ENCODE measurements at regions not wholly inside any gene's neighbourhood (a gene's known extent, or its start where the extent isn't known, plus 50 kb on each side); places are given as distances from the start of the nearest gene placed in this dataset.
"Not testable (repeated sequence)": the region's sequence is repeated elsewhere in the genome, so short reads cannot be mapped to it uniquely, and the experiment has no call there.

- DNase-seq; H3K4me3 Mint-ChIP-seq; H3K4me1 ChIP-seq (ENCODE audit: control insufficient read depth in 1 of 2, extremely low read depth in 1 of 2, insufficient read depth in 2 of 2, low read length in 2 of 2); CTCF ChIA-PET; H3K27ac Mint-ChIP-seq; H3K27me3 Mint-ChIP-seq; H3K9me3 ChIP-seq; H3K36me3 Mint-ChIP-seq; H3K4me3 ChIP-seq (ENCODE audit: control insufficient read depth in 1 of 2, extremely low read depth in 1 of 2, low read length in 1 of 2); H3K27me3 ChIP-seq (replicated peaks in 1 of 2; ENCODE audit: control insufficient read depth in 2 of 2, extremely low read depth in 1 of 2, insufficient read depth in 2 of 2, low read length in 1 of 2); H3K27ac ChIP-seq (ENCODE audit: low read length); POLR2A ChIA-PET; H3K9me3 Mint-ChIP-seq; H3K4me1 Mint-ChIP-seq; H3K36me3 ChIP-seq (ENCODE audit: control insufficient read depth in 2 of 2, extremely low read depth in 1 of 2, insufficient read depth in 1 of 2, low read length in 1 of 2); ATAC-seq (replicated peaks in 1 of 4): not testable (repeated sequence)
- no CpG with 5 or more reads among the region's 1 CpG for WGBS (ENCODE audit: insufficient coverage)
These were observed 68.7 kb downstream of the RBMY1F start for GRCh38 chrY:22113990-22114389.

- H3K4me1 ChIP-seq (ENCODE audit: control insufficient read depth in 1 of 2, extremely low read depth in 1 of 2, insufficient read depth in 2 of 2, low read length in 2 of 2); H3K27ac Mint-ChIP-seq; DNase-seq; CTCF ChIA-PET; H3K27me3 Mint-ChIP-seq; POLR2A ChIA-PET; H3K27ac ChIP-seq (ENCODE audit: low read length); H3K27me3 ChIP-seq (replicated peaks in 1 of 2; ENCODE audit: control insufficient read depth in 2 of 2, extremely low read depth in 1 of 2, insufficient read depth in 2 of 2, low read length in 1 of 2); H3K4me1 Mint-ChIP-seq; ATAC-seq (replicated peaks in 1 of 4); H3K9me3 ChIP-seq; H3K4me3 Mint-ChIP-seq; H3K36me3 Mint-ChIP-seq; H3K9me3 Mint-ChIP-seq; H3K36me3 ChIP-seq (ENCODE audit: control insufficient read depth in 2 of 2, extremely low read depth in 1 of 2, insufficient read depth in 1 of 2, low read length in 1 of 2); H3K4me3 ChIP-seq (ENCODE audit: control insufficient read depth in 1 of 2, extremely low read depth in 1 of 2, low read length in 1 of 2): not testable (repeated sequence)
- no CpG with 5 or more reads among the region's 2 CpGs for WGBS (ENCODE audit: insufficient coverage)
These were observed 74.6 kb downstream of the RBMY1F start for GRCh38 chrY:22108165-22108564.

- H3K4me1 Mint-ChIP-seq; H3K27ac Mint-ChIP-seq; H3K9me3 ChIP-seq; H3K9me3 Mint-ChIP-seq; ATAC-seq (replicated peaks in 1 of 4); CTCF ChIA-PET; H3K36me3 Mint-ChIP-seq; DNase-seq; H3K27ac ChIP-seq (ENCODE audit: low read length); H3K4me3 Mint-ChIP-seq; H3K4me3 ChIP-seq (ENCODE audit: control insufficient read depth in 1 of 2, extremely low read depth in 1 of 2, low read length in 1 of 2); POLR2A ChIA-PET; H3K36me3 ChIP-seq (ENCODE audit: control insufficient read depth in 2 of 2, extremely low read depth in 1 of 2, insufficient read depth in 1 of 2, low read length in 1 of 2); H3K4me1 ChIP-seq (ENCODE audit: control insufficient read depth in 1 of 2, extremely low read depth in 1 of 2, insufficient read depth in 2 of 2, low read length in 2 of 2); H3K27me3 Mint-ChIP-seq; H3K27me3 ChIP-seq (replicated peaks in 1 of 2; ENCODE audit: control insufficient read depth in 2 of 2, extremely low read depth in 1 of 2, insufficient read depth in 2 of 2, low read length in 1 of 2): not testable (repeated sequence)
- no CpG with 5 or more reads among the region's 2 CpGs for WGBS (ENCODE audit: insufficient coverage)
These were observed 81.2 kb downstream of the RBMY1F start for GRCh38 chrY:22101547-22101946.

GRCh38 chrY:22097310-22097709 is 85.4 kb downstream of the RBMY1F start:
- ATAC-seq (replicated peaks in 1 of 4); H3K9me3 Mint-ChIP-seq; H3K27me3 ChIP-seq (replicated peaks in 1 of 2; ENCODE audit: control insufficient read depth in 2 of 2, extremely low read depth in 1 of 2, insufficient read depth in 2 of 2, low read length in 1 of 2); H3K27me3 Mint-ChIP-seq; H3K4me1 ChIP-seq (ENCODE audit: control insufficient read depth in 1 of 2, extremely low read depth in 1 of 2, insufficient read depth in 2 of 2, low read length in 2 of 2); H3K27ac Mint-ChIP-seq; POLR2A ChIA-PET; H3K36me3 ChIP-seq (ENCODE audit: control insufficient read depth in 2 of 2, extremely low read depth in 1 of 2, insufficient read depth in 1 of 2, low read length in 1 of 2); H3K36me3 Mint-ChIP-seq; CTCF ChIA-PET; H3K4me1 Mint-ChIP-seq; H3K4me3 ChIP-seq (ENCODE audit: control insufficient read depth in 1 of 2, extremely low read depth in 1 of 2, low read length in 1 of 2); H3K9me3 ChIP-seq; H3K4me3 Mint-ChIP-seq; H3K27ac ChIP-seq (ENCODE audit: low read length); DNase-seq: not testable (repeated sequence)
- WGBS (ENCODE audit: insufficient coverage) = no CpG with 5 or more reads among the region's 1 CpG

GRCh38 chrY:22085975-22086645 is 96.6 kb downstream of the RBMY1F start:
- H3K4me3 Mint-ChIP-seq; H3K9me3 Mint-ChIP-seq; H3K4me1 ChIP-seq (ENCODE audit: control insufficient read depth in 1 of 2, extremely low read depth in 1 of 2, insufficient read depth in 2 of 2, low read length in 2 of 2); H3K27me3 ChIP-seq (replicated peaks in 1 of 2; ENCODE audit: control insufficient read depth in 2 of 2, extremely low read depth in 1 of 2, insufficient read depth in 2 of 2, low read length in 1 of 2); H3K4me1 Mint-ChIP-seq; H3K27ac Mint-ChIP-seq; H3K36me3 ChIP-seq (ENCODE audit: control insufficient read depth in 2 of 2, extremely low read depth in 1 of 2, insufficient read depth in 1 of 2, low read length in 1 of 2); H3K4me3 ChIP-seq (ENCODE audit: control insufficient read depth in 1 of 2, extremely low read depth in 1 of 2, low read length in 1 of 2); H3K27ac ChIP-seq (ENCODE audit: low read length); DNase-seq; H3K27me3 Mint-ChIP-seq; CTCF ChIA-PET; H3K9me3 ChIP-seq; H3K36me3 Mint-ChIP-seq; POLR2A ChIA-PET: not testable (repeated sequence)
- no CpG with 5 or more reads among the region's 4 CpGs for WGBS (ENCODE audit: insufficient coverage)
- ATAC-seq (replicated peaks in 1 of 4) = peak in 2 of 4 experiments; percentile 66 to 78

GRCh38 chrY:22072270-22072669 is 110.5 kb downstream of the RBMY1F start:
- POLR2A ChIA-PET; H3K27me3 ChIP-seq (replicated peaks in 1 of 2; ENCODE audit: control insufficient read depth in 2 of 2, extremely low read depth in 1 of 2, insufficient read depth in 2 of 2, low read length in 1 of 2); H3K27me3 Mint-ChIP-seq; H3K27ac ChIP-seq (ENCODE audit: low read length); CTCF ChIA-PET; H3K27ac Mint-ChIP-seq; ATAC-seq (replicated peaks in 1 of 4); H3K4me3 ChIP-seq (ENCODE audit: control insufficient read depth in 1 of 2, extremely low read depth in 1 of 2, low read length in 1 of 2); H3K36me3 Mint-ChIP-seq; H3K9me3 Mint-ChIP-seq; H3K9me3 ChIP-seq; DNase-seq; H3K36me3 ChIP-seq (ENCODE audit: control insufficient read depth in 2 of 2, extremely low read depth in 1 of 2, insufficient read depth in 1 of 2, low read length in 1 of 2); H3K4me3 Mint-ChIP-seq; H3K4me1 Mint-ChIP-seq; H3K4me1 ChIP-seq (ENCODE audit: control insufficient read depth in 1 of 2, extremely low read depth in 1 of 2, insufficient read depth in 2 of 2, low read length in 2 of 2): not testable (repeated sequence)
- WGBS (ENCODE audit: insufficient coverage) = no CpG with 5 or more reads among the region's 11 CpGs

GRCh38 chrY:22060149-22060548 is 122.6 kb downstream of the RBMY1F start:
- H3K9me3 Mint-ChIP-seq; H3K36me3 Mint-ChIP-seq; H3K4me3 Mint-ChIP-seq; H3K27me3 Mint-ChIP-seq; H3K27ac Mint-ChIP-seq; H3K36me3 ChIP-seq (ENCODE audit: control insufficient read depth in 2 of 2, extremely low read depth in 1 of 2, insufficient read depth in 1 of 2, low read length in 1 of 2); H3K27ac ChIP-seq (ENCODE audit: low read length); CTCF ChIA-PET; H3K9me3 ChIP-seq; ATAC-seq (replicated peaks in 1 of 4); H3K4me3 ChIP-seq (ENCODE audit: control insufficient read depth in 1 of 2, extremely low read depth in 1 of 2, low read length in 1 of 2); DNase-seq; POLR2A ChIA-PET; H3K4me1 Mint-ChIP-seq; H3K4me1 ChIP-seq (ENCODE audit: control insufficient read depth in 1 of 2, extremely low read depth in 1 of 2, insufficient read depth in 2 of 2, low read length in 2 of 2); H3K27me3 ChIP-seq (replicated peaks in 1 of 2; ENCODE audit: control insufficient read depth in 2 of 2, extremely low read depth in 1 of 2, insufficient read depth in 2 of 2, low read length in 1 of 2): not testable (repeated sequence)
